Gastroesophageal sphincter (tissue), 3 donors: ENCODE measurements at regions not wholly inside any gene's neighbourhood (a gene's known extent, or its start where the extent isn't known, plus 50 kb on each side); places are given as distances from the start of the nearest gene placed in this dataset.

ENCODE experiments used
- EP300 ChIP-seq: sonication (generic); formaldehyde crosslinking; IDR thresholded peaks from one replicate; pipeline ENCODE4 v1.6.1; 2017; ENCODE audit warnings: antibody characterized with exemption, mild to moderate bottlenecking
- POLR2A ChIP-seq, 2 donors: fragments of 450-650 bp; IDR thresholded peaks; one replicate each; pipeline ENCODE4 v1.6.1; 2017; ENCODE audit warnings: antibody characterized with exemption in 2 of 2, mild to moderate bottlenecking in 2 of 2, moderate library complexity in 1 of 2
- TF ChIP-seq, protein P1 (sequence below), 4 experiments: fragments of 200-600 bp in 2 of 4; fragments of 450-650 bp in 2 of 4; sonication (generic) in 1 of 4; IDR thresholded peaks; one replicate each; pipeline ENCODE4 v1.5.1; 2017 to 2019; ENCODE audit warnings: antibody characterized with exemption in 4 of 4, mild to moderate bottlenecking in 2 of 4, moderate library complexity in 2 of 4

GRCh38 chr14:23883684-23884540, 69.7 kb upstream of the DHRS4 start:
- TF ChIP-seq, protein P1, sequence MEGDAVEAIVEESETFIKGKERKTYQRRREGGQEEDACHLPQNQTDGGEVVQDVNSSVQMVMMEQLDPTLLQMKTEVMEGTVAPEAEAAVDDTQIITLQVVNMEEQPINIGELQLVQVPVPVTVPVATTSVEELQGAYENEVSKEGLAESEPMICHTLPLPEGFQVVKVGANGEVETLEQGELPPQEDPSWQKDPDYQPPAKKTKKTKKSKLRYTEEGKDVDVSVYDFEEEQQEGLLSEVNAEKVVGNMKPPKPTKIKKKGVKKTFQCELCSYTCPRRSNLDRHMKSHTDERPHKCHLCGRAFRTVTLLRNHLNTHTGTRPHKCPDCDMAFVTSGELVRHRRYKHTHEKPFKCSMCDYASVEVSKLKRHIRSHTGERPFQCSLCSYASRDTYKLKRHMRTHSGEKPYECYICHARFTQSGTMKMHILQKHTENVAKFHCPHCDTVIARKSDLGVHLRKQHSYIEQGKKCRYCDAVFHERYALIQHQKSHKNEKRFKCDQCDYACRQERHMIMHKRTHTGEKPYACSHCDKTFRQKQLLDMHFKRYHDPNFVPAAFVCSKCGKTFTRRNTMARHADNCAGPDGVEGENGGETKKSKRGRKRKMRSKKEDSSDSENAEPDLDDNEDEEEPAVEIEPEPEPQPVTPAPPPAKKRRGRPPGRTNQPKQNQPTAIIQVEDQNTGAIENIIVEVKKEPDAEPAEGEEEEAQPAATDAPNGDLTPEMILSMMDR (IDR thresholded peaks at IDR 0.05), result no peak
- no peak for TF ChIP-seq POLR2A (IDR thresholded peaks at IDR 0.05)
- no peak for TF ChIP-seq EP300
